Ovary (tissue), 7 donors: ENCODE measurements at regions not wholly inside any gene's neighbourhood (a gene's known extent, or its start where the extent isn't known, plus 50 kb on each side); places are given as distances from the start of the nearest gene placed in this dataset.

ENCODE experiments used
- DNase-seq, 5 donors: peaks; one replicate each; pipeline ENCODE4 v3.0.0-alpha.2; 2019 to 2020
- H3K27ac ChIP-seq, 2 donors: fragments of 200-600 bp; one replicate each; pipeline versions ENCODE4 v1.5.1 to v1.8.0; 2019 to 2022
- H3K27me3 ChIP-seq: fragments of 200-600 bp; one replicate; pipeline ENCODE4 v1.8.0; 2022
- H3K36me3 ChIP-seq: fragments of 200-600 bp; sonication (generic); one replicate; pipeline ENCODE4 v1.5.1; 2019
- H3K4me1 ChIP-seq: one replicate; pipeline ENCODE4 v1.8.1; 2013; ENCODE audit warnings: mild to moderate bottlenecking, moderate library complexity; ENCODE audit not compliant: insufficient read depth
- H3K4me3 ChIP-seq: fragments of 200-600 bp; sonication (generic); one replicate; pipeline ENCODE4 v1.5.1; 2017
- H3K9me3 ChIP-seq, 2 donors: fragments of 200-600 bp in 1 of 2; sonication (generic) in 1 of 2; one replicate each; pipeline versions ENCODE4 v1.5.1 to v1.8.1; 2013 to 2019; ENCODE audit warnings: mild to moderate bottlenecking in 1 of 2, moderate library complexity in 1 of 2
- CTCF ChIP-seq, 3 donors: fragments of 450-650 bp in 2 of 3; fragments of 200-600 bp in 1 of 3; IDR thresholded peaks; one replicate each; pipeline versions ENCODE4 v1.5.1 to v1.8.0; 2016 to 2022; ENCODE audit warnings: antibody characterized with exemption in 3 of 3, mild to moderate bottlenecking in 1 of 3
- EP300 ChIP-seq: sonication (generic); formaldehyde crosslinking; IDR thresholded peaks from one replicate; pipeline ENCODE4 v1.6.1; 2017; ENCODE audit warnings: antibody characterized with exemption
- POLR2A ChIP-seq: fragments of 450-650 bp; IDR thresholded peaks from one replicate; pipeline ENCODE4 v1.6.1; 2017; ENCODE audit warnings: antibody characterized with exemption, mild to moderate bottlenecking, moderate library complexity
- WGBS, 3 donors: extraction: QIAGEN DNeasy Blood & Tissue Kit in 1 of 3; methylation state at CpG; one replicate each; pipeline versions ENCODE4 v1.1.5 to v1.1.7; 2013 to 2017; 5-methylcytosine and 5-hydroxymethylcytosine counted together
- intact Hi-C, 4 donors: fragments of 100-400 bp; cut with DNase I; formaldehyde crosslinking; loops; one replicate each; pipeline versions ENCODE4 v1.11.0 to v1.15.1; 2022 to 2023
- donor health status: DM: no; HTN: no; CAD: no; lungs with moderate emphysema.
- donor health status: DM: no; HTN: no; CAD: no.
- donor health status: Bipolar disorder and iron deficiency.
- donor health status: DM: no; HTN: no; CAD: no.
- donor health status: DM: yes; HTN: yes; CAD: no.

- intact Hi-C loops: no loop called here
- H3K27ac ChIP-seq: no peak overlapping the region
- no peaks in the 10 kb centered on the region for H3K9me3 ChIP-seq
- no peak overlapping the region for H3K4me3 ChIP-seq
- TF ChIP-seq CTCF (IDR thresholded peaks at IDR 0.05) (no peak), EP300 (no peak), POLR2A (no peak)
- no peaks in the 10 kb centered on the region for H3K27me3 ChIP-seq
- no peaks in the 10 kb centered on the region for H3K36me3 ChIP-seq
- no peaks in the 10 kb centered on the region for H3K4me1 ChIP-seq
- no peak for DNase-seq
- WGBS, 3 donors: 91 to 94% (median 94%) methylated on average over 8 of the region's 8 CpGs
Measured at GRCh38 chr1:232301246-232301645, 328.7 kb downstream of the SIPA1L2 start.

GRCh38 chr1:232300466-232300865 lies 329.5 kb downstream of the SIPA1L2 start:
- WGBS, 3 donors: 89 to 94% (median 91%) methylated on average over 2 of the region's 2 CpGs
- Histone ChIP-seq H3K27me3 (no peaks in the 10 kb centered on the region), H3K4me3 (no peak overlapping the region), H3K9me3 (no peaks in the 10 kb centered on the region), H3K36me3 (no peaks in the 10 kb centered on the region), H3K27ac (no peak overlapping the region), H3K4me1 (no peaks in the 10 kb centered on the region)
- TF ChIP-seq CTCF (IDR thresholded peaks at IDR 0.05) (no peak), EP300 (no peak)
- DNase-seq: no peak
- intact Hi-C loops: no loop called here

GRCh38 chr1:232296461-232296860 lies 333.5 kb downstream of the SIPA1L2 start:
- no peak overlapping the region for H3K4me3 ChIP-seq
- TF ChIP-seq CTCF (IDR thresholded peaks at IDR 0.05) (no peak), POLR2A (no peak), EP300 (no peak)
- H3K36me3 ChIP-seq: no peaks in the 10 kb centered on the region
- no peak overlapping the region for H3K27ac ChIP-seq
- H3K9me3 ChIP-seq: no peaks in the 10 kb centered on the region
- H3K4me1 ChIP-seq: no peaks in the 10 kb centered on the region
- 85 to 95% (median 85%) methylated on average over 4 of the region's 4 CpGs for WGBS, 3 donors
- H3K27me3 ChIP-seq: no peaks in the 10 kb centered on the region
- DNase-seq: no peak
- intact Hi-C loops: no loop called here

GRCh38 chr1:232293361-232293760 lies 336.6 kb downstream of the SIPA1L2 start:
- H3K27me3 ChIP-seq: no peaks in the 10 kb centered on the region
- 94 to 96% (median 94%) methylated on average over 3 of the region's 3 CpGs for WGBS, 3 donors
- H3K4me1 ChIP-seq: no peaks in the 10 kb centered on the region
- H3K36me3 ChIP-seq: no peaks in the 10 kb centered on the region
- DNase-seq: no peak
- H3K27ac ChIP-seq: no peak overlapping the region
- intact Hi-C loops: no loop called here
- TF ChIP-seq EP300 (no peak), CTCF (IDR thresholded peaks at IDR 0.05) (no peak)
- no peaks in the 10 kb centered on the region for H3K9me3 ChIP-seq
- H3K4me3 ChIP-seq: no peak overlapping the region

- Histone ChIP-seq H3K36me3 (no peaks in the 10 kb centered on the region), H3K27ac (no peak overlapping the region), H3K4me3 (no peak overlapping the region), H3K27me3 (no peaks in the 10 kb centered on the region), H3K9me3 (no peaks in the 10 kb centered on the region), H3K4me1 (no peaks in the 10 kb centered on the region)
- intact Hi-C loops: no loop called here
- DNase-seq: no peak
- WGBS, 3 donors: 90 to 94% (median 92%) methylated on average over 7 of the region's 7 CpGs
- no peak for TF ChIP-seq POLR2A
- TF ChIP-seq EP300: no peak
- TF ChIP-seq CTCF (IDR thresholded peaks at IDR 0.05): no peak
Measured at GRCh38 chr1:232292818-232293217, 337.1 kb downstream of the SIPA1L2 start.
